Islet of Langerhans (tissue), 1 donor: ENCODE measurements at regions not wholly inside any gene's neighbourhood (a gene's known extent, or its start where the extent isn't known, plus 50 kb on each side); places are given as distances from the start of the nearest gene placed in this dataset.
"Not testable (repeated sequence)": the region's sequence is repeated elsewhere in the genome, so short reads cannot be mapped to it uniquely, and the experiment has no call there.

Experiments used
- FAIRE-seq: peaks from one replicate; lab custom pipeline; 2011; peaks lifted over from hg19 to GRCh38; lab: Jason Lieb, UNC

DNA sequence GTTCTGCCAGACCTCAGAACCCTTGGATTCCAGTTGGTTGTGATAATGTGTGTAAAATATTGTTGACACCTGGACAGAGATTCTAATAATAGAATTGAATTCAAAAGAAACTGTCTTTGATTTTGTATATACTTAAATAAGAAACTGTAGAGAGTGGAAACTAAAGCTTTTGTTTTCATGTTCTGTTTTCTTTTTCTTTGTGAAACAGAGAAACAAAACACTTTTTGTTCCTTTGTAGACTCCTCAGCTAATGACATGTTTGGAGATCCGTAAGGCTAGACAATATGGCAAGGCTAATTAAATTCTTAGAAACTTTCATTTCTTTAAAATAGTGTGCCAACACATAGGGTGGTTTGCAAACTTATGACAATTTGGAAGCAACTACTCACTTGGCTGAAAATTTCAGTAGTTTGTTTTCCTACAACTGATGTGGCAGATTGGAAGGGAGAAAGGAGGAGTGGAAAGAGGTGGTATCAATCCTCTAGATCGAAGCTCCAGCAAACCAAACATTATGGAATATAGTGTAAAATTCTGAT is 90.9 kb upstream of the FAT1 start:
- FAIRE-seq: no peak

DNA sequence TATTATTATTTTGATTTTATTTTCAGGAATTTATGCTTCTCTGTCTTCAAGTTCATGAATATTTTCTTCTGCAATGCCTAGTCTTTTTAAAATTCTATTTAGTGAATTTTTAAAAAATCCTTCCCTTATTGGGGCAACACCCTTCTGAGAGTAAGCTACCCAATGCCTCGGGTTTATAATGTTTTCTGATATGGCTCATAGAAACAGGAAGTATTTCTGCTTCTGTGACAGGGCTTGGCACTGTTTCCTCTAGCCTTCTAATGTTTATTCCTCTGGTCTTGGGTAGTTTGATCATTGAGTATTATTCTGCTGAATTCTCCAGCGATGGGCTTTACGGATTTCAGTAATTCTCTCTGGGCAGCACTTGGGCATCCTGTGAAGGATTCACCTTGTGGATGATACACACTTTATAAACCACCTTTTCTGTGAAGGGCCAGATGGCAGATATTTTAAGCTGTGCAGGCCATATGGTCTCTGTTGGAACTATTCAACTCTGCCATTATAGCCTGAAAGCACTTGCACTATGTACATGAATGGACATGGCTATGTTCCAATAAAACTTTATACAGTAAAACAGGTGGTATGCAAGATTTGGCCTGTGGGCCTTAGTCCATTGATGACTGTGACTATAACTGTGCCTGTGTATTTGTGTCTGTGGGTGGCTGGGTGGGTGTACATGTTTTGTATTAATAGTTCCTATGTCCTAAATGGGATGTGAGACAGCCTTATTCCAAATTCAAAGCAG is 95.9 kb upstream of the FAT1 start:
- no peak for FAIRE-seq

DNA sequence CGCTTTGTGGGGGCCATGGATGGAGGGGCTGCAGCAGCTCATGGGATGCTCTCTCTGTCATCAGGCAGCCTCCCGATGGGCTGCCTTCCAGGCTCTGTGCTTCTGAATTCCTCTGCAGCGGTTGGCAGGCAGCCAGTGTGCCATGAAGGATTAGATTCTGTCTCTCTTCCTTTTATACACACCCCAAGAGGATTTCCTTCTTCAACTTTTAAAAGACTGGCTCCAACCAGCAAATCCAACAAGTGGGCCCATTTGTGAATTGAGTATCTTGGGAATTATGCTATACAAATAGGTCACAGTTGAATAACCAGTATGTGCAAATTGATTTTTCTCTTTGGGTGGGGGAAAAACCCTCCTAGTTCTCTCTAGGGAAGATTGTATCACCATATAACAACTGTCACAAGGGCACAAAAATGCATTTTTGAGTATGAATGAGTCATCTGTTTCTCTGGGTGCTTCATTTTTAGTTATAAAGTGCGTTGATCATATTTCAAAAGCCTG is 96.8 kb upstream of the FAT1 start:
- no peak for FAIRE-seq

DNA sequence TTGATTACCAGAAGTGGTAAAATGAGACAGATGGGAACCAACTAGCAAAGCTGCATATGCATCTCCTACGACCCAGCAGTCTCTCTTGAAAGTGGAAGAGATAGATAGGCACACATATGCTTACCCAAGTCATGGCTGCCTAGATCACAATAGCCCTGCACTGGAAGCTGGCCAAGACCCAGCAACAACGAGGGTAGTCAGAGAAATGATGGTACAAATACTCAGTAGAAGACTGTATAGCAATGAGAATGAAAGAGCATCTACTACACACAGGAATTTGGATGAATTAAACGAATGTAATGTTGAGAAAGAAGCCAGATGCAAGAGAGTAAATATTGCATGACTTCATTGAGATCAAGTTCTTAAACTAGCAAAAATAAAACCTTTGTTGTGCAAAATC is 100.3 kb upstream of the FAT1 start:
- no peak for FAIRE-seq

DNA sequence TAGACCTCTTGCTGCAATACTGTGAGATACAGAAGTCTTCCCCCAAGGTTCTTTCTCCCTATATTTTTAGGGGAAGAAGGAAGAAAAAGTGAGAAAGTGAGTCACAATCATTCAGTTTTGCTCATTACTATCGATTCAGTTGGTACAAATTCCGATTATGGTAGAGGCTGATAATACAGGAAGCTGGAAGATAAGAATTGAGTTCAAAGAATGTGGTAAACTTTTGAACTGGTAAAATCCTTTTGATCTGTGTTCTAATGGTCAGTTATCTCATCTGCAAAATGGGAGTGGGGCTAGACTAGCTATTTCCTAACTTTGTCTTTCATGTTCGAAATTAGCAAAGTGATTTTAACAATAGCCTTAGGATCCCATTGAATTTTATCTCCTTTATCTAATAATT is 101.4 kb upstream of the FAT1 start:
- FAIRE-seq: no peak

DNA sequence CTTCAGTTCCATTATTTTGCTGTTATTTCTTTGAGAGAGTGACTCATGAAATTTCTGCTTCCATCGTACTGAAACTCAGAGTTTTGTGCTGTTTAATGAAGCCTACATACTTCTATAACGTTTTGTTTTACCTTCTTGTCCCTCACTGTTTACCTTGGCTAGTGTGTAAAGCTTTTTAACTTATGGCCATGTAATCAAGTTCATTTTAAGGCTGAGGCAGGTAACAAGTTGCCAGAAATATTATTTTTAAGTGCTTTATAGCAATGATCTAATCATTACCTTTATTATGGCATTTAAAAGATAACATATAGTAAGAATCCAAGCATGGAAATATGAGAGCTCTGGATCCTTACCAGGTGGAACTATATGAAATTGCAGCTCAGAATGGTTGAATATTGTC is 102.3 kb upstream of the FAT1 start:
- no peak for FAIRE-seq

DNA sequence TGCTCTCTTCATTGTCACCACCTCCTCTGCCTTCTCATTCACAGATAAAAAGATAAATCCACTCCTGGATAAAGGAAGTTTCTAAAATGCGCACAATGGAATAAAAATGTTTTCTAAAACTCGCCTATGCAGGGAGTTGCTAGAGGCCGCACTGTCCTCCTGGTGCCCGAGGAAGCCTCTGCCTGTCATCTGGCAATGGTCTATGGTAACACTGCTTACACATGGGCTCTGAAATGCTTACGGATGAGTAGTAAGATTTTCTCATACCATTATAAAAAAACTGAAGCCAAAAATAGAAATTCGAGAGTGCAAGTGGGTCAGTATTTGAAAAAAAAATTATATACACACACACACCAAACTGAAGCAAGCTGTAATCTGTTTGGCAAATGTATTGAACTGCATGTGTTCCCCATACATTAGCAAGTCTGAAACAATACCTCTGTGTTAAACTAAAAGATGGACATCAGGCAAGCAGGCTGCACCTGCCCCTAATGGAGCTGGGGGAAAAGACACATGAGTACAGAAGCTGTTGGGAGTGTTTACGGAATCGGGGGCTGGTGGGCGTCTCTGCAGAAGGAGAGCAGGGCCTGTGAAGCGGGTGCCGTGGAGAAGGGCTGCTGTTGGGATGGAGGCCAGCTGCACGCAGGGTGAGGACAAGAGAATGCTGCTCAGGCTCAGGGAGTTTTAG is 103.3 kb upstream of the FAT1 start:
- FAIRE-seq: no peak

DNA sequence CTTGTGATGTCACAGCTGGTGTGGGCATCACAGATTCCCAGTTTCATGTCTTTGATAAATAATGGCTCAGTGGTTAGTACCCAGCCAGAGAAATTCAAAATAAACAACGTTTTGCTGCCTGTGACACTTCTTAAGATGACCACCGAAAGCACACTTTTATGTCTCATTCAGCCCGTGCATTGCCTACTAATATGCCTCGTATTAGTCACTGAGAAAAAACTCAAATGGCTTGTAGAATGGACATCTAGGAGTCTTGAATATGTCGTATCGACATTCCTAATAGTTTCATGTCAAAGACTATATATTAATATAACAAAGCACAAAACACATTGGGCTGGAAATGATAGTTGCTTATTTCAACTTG is 103.9 kb upstream of the FAT1 start:
- no peak for FAIRE-seq

DNA sequence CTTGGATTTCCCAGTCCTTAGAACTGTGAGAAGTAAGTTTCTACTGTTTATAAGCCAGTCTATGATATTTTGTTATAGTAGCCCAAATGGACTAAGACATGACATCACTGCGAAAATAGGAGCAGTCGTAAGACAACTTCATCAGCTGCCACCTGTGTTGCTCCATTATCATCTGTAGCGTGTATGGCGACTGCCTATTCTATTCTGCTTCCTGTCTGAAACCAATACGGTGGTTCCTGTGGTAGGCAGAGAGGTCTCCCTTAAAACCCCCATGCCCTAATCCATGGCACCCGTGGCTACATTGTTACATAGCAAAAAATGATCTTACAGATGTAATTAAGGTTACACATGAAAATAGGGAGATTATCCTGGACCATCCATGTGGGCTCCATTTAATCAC is 105.4 kb upstream of the FAT1 start:
- FAIRE-seq: no peak

DNA sequence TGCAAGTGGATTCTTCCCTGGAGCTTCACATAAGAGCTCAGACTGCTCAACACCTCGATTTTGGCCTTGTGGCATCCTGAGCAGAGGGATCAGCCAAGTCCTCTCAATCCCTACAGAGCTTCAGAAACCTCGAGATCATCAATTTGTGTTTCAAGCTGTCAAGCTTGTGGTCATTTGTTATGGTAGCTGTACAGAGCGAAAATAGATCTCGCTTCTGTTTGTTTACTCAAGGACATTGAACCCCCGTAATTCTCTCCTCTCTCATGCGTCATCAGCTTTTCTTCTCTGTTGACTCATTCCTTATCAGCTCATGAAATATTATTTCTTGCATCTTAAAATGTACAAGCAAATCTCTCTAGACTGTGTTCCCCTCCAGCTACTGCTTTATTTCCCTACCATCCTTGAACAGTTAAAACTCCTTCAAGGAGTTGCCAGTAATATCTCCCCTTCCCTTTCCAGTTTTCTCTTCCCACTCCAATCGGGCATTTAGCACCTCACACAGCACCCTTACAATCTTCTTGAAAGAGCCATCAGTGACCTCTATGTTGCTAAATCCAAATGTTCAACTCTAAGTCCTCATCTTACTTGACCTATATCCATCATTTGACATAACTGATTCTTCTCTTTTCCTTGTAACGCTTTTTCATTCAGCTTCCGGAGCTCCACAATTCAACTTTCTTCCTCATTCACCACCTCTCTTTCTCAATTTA is 106.2 kb upstream of the FAT1 start:
- FAIRE-seq: no peak

DNA sequence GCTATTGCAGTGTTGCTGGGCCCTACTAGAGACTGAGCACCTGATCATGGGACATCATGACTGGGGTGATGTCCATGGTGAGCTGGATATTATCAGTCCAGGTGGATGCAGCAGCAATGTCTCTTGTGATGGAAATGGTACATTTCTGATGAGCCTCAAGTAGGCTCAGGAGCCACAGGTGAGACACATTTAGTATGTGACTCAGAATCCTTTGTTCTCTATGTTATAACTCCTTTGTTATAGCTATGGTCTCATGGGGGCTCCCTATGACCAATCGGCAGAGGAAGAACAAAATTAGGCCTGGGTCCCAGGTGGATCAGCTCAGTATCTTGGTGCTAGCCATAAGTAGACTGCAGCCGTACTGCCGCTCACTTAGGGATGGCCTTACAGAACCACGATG is 107.9 kb upstream of the FAT1 start:
- no peak for FAIRE-seq

DNA sequence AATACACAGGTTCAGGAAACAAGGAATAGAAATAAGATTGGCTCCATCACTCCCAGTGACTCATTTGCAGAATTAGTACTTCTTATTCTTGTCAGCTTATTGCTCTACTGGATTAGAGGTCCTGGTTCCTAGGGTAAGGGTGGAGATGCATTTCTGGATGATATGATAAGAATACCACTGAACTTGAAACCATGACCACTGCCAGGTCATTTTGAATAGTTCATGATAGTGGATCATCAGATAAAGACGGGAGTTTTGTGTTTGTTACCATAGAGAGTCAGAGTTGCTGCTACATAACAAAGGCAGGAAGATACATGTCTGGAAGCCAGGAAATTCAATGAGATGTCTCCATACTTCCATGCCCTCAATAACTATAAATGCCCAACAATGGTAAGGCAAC is 109.2 kb upstream of the FAT1 start:
- no peak for FAIRE-seq

DNA sequence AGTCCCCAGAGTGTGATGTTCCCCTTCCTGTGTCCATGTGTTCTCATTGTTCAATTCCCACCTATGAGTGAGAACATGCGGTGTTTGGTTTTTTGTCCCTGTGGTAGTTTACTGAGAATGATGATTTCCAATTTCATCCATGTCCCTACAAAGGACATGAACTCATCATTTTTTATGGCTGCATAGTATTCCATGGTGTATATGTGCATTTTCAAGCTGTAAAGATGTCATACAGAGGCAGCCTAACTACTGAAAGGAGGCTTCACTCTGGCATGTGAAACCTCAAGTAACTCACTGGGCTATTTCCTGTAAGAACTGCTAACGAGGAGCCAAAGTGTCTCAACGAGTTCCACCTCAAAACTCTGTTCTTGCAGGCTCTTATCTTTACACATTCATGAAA is 113.8 kb upstream of the FAT1 start:
- FAIRE-seq: not testable (repeated sequence)

DNA sequence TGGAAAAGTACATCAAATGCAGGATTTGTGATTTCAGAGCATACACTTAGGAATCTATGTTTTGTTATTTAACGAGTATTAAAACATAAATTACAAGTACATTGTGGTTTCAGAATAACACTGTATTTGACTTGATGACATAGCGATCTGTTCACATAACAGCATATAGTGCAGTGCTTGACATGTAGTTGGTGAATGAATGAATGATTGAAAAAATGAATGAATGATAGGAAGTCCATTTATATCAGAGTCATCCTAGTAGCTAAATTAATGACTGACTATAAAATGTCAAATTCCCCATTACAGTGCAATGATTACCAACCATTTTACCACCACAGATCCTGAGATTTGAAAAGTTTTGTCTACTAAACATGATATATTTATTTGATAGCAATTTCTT is 114.6 kb upstream of the FAT1 start:
- no peak for FAIRE-seq

DNA sequence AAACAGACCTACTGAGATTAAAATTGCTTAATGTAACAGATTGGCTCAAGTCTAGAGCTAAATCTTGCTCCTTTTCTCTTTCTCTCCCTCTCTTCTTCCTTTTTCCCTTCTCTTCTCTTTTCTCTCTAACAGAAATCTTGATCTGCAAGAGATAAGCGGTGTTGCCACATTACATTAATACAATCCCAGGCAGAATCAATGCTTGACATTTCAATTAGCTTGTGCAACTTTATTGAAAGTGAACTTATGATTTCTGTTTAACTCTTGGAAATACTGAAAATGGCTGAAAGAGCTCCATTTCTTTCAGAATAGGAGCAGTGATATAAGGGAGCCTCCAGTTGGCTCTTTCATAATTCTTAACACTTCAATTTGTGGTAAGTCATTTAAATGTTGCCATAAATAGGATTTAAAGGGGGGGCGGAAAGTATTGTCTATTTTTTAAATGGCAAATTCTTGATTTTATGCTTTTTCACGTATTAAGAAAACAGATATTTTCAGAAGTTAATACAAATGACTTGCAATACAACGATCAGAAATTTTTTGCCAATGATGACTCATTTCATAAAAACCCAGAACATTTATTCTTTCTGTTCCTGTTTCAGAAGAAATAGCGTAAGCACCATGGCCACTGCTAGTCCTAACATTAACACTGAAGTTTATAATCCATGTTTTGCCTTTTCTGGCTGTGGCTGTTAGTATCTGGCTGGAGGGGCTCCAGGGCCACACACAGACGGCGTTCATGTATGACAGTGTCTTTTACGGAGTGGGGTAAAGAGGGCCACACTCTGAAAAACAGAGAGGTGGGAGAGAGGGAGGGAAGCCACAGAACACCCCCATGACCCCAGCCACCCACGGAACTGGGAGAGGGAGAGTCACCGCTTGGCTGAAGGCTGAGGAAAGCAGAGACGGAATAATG is 115.7 kb upstream of the FAT1 start:
- no peak for FAIRE-seq

DNA sequence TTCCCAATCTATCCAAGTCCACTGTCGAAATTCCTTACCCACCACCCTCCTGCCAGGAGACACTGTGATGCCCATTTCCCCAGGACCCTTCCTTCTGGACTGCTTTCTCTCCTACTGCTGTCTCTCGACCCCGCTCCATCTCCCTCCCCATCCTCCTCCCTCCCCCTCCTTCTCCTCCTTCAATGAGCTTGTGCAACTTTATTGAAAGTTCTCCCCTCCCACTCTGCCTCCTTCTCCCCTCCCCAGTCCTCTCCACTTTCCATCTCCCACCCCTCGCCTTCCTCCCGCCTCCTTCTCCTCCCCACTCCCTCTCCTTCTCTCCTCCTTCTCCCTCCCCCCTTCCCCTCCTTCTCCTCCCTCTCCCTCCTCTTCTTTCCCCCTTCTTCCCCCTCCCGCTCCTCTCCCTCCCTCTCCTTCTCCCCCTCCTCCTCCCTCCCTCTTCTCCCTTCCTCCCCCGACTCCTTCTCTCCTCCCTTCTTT is 116.6 kb upstream of the FAT1 start:
- FAIRE-seq: no peak

DNA sequence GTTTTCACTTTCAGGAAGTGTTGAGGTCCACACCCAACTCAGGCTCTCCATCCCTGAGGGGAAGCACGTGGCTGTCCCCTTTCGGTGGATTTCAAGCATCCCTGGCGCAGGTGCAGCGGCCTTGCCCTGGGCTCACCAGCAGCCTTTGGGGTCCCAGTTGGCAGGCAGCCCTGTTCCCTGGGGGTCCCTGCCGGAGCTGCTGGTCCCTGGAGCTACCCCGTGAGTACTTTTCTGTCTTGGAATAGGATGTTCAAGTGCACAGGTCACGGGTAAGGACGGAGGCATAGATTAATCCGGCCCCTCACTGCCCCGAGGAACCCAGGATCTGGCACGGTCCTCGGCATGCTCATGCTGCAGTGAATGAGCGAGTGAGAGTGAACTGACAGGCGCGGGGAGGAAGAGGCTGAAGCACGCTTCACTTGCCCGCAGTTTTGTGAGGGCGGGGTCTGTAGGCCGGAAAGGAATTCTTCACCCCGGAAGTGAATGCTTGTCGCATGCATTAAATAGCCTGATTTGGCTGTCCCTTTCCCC is 117.2 kb upstream of the FAT1 start:
- no peak for FAIRE-seq

DNA sequence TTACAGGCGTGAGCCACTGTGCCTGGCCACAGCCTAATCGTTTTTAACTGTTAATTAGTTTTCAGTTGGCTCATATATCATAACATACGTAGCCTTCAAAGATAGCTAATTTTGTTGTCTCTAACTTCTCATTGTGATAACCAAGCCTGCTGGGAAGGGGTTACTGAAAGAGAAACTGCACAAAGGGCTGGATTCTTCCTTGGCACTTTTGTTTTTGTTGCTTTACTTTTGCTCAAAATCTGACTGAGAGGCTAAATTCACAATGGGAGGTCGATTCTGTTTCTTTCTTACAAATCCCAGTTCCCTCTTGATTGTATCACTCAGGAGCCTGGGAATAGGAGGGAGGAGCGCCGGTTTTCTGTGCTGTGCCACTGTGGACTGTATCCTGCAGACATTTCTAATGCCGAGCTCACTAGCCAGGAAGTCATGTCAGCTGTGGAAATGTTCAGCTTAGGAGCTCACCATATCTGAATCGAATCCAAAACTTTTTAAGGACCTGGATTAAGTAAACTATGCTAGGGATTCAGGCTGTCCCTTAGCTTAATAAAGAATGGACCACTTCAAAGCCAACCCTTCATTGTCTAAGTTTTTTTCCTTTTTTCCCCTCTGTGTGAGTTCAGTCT is 120.5 kb upstream of the FAT1 start:
- no peak for FAIRE-seq

DNA sequence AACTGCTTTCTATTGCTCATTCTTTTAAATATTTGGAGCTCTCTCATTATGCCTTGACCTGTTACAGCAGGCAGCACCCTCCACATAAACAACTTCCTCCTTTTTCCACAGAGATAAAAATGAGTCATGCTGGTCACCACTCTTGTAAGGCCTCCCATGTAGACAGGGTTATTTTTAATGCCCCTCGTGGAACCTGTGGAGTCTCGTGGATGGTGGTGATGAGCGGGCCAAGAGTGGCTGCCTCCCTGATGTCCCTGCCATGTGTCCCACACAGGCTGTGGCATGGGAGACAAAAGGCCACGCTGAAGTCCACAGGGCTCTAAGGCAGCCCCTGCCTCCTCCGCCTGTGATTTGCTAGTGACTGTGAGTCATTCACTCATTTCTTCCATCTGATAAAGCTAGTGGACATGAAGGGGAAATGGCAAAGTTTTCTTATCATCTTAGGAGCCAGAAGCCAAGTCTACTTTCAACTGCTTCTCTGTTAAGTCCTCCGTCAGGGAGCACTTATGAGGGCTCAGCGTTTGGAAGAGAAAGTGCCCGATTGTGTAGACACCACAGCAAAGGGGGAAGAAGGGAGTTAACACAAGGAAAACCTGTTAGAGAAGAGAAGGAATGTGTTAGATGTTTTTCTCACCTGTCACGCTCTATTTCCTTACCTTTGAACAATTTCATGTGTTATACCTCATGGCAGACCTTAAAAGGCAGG is 121.6 kb upstream of the FAT1 start:
- no peak for FAIRE-seq

DNA sequence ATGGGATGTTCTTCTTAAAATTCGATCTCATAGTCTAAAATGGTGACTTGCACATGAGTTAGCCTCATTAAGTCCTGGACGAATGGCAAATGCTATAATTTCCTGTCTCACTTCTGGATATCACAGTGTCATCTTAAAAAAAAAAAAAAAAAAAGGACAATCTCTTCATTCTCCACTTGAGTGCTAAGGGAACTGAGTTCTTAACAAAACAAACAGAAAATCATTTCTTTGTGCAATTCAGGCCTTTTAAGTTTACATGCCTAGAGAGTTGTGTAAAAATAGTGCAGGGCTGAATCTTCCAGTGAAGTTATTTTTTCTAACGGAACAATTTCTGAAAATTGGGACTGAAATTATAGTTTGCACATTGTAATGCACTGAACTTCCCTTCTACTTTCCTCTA is 122.8 kb upstream of the FAT1 start:
- FAIRE-seq: no peak
